ENCODE measurements at regions not wholly inside any gene's neighbourhood (a gene's known extent, or its start where the extent isn't known, plus 50 kb on each side); places are given as distances from the start of the nearest gene placed in this dataset.

DNA sequence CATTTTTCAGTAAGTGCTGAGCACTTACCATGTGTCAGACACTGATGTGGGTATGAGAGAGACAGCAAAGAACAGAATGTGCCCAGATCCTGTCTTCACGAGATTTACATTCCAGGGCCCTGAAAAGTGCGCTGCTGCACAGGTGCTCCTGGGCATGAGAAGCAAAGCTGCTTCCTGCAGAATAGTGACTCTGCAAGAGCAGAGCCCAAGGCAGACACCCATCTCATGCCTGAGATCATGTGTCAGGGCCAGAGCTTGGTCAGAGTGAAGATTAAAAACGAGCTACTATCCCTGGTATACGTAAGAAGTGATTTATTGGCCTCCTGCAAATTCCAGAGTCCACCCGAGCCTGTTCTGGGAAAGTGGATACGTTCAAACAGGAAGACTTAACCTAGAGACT is 824.4 kb downstream of the GRID1 start:
- TF ChIP-seq, protein P1, sequence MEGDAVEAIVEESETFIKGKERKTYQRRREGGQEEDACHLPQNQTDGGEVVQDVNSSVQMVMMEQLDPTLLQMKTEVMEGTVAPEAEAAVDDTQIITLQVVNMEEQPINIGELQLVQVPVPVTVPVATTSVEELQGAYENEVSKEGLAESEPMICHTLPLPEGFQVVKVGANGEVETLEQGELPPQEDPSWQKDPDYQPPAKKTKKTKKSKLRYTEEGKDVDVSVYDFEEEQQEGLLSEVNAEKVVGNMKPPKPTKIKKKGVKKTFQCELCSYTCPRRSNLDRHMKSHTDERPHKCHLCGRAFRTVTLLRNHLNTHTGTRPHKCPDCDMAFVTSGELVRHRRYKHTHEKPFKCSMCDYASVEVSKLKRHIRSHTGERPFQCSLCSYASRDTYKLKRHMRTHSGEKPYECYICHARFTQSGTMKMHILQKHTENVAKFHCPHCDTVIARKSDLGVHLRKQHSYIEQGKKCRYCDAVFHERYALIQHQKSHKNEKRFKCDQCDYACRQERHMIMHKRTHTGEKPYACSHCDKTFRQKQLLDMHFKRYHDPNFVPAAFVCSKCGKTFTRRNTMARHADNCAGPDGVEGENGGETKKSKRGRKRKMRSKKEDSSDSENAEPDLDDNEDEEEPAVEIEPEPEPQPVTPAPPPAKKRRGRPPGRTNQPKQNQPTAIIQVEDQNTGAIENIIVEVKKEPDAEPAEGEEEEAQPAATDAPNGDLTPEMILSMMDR (IDR thresholded peaks at IDR 0.05): no peak
- no peak for TF ChIP-seq POLR2A (IDR thresholded peaks at IDR 0.05)
